HUES6 (cell line): ENCODE measurements at regions not wholly inside any gene's neighbourhood (a gene's known extent, or its start where the extent isn't known, plus 50 kb on each side); places are given as distances from the start of the nearest gene placed in this dataset.
"Not testable (repeated sequence)": the region's sequence is repeated elsewhere in the genome, so short reads cannot be mapped to it uniquely, and the experiment has no call there.

Source experiments
- H3K27ac ChIP-seq: 2 replicates; pipeline ENCODE4 v1.7.0; 2013; ENCODE audit warnings: low read depth, mild to moderate bottlenecking, low read length, inconsistent platforms
- H3K27me3 ChIP-seq: 2 replicates; pipeline ENCODE4 v1.6.1; 2013; ENCODE audit warnings: low read length; ENCODE audit not compliant: control insufficient read depth, insufficient read depth
- H3K36me3 ChIP-seq: 2 replicates; pipeline ENCODE4 v1.6.1; 2013; ENCODE audit warnings: low read length; ENCODE audit not compliant: control insufficient read depth, insufficient read depth
- H3K4me1 ChIP-seq: 2 replicates; pipeline ENCODE4 v1.6.1; 2013; ENCODE audit warnings: low read length; ENCODE audit not compliant: control insufficient read depth, insufficient read depth
- H3K4me3 ChIP-seq: 2 replicates; pipeline ENCODE4 v1.5.1; 2013; ENCODE audit warnings: low read depth, low read length
- H3K9ac ChIP-seq: one replicate; pipeline ENCODE4 v1.6.1; 2013; ENCODE audit warnings: mild to moderate bottlenecking, low read length
- H3K9me3 ChIP-seq: 2 replicates; pipeline ENCODE4 v1.6.1; 2013; ENCODE audit warnings: low read depth, low read length; ENCODE audit not compliant: control insufficient read depth, insufficient read depth

- H3K4me1 ChIP-seq, H3K9ac ChIP-seq, H3K27me3 ChIP-seq, H3K4me3 ChIP-seq, H3K36me3 ChIP-seq, H3K9me3 ChIP-seq, H3K27ac ChIP-seq: not testable (repeated sequence)
Observed at GRCh38 chr15:20194591-20195198, 346.9 kb downstream of the GOLGA6L6 start.

- not testable (repeated sequence) for H3K4me1 ChIP-seq, H3K36me3 ChIP-seq, H3K9ac ChIP-seq, H3K4me3 ChIP-seq, H3K27me3 ChIP-seq, H3K27ac ChIP-seq
- H3K9me3 ChIP-seq, result peaks cover 16% of the 10 kb centered on the region; the same call in 1 of the 2 replicates
Observed at GRCh38 chr15:20192982-20193929, 348.3 kb downstream of the GOLGA6L6 start.

- not testable (repeated sequence) for H3K36me3 ChIP-seq, H3K4me1 ChIP-seq
- peaks cover 28% of the 10 kb centered on the region; the same call in 1 of the 2 replicates for H3K9me3 ChIP-seq
Observed at GRCh38 chr15:20191508-20192125, 350.0 kb downstream of the GOLGA6L6 start.

GRCh38 chr15:20188611-20189010, 353.0 kb downstream of the GOLGA6L6 start:
- peaks cover 28% of the 10 kb centered on the region; the same call in 1 of the 2 replicates for H3K9me3 ChIP-seq
- H3K27me3 ChIP-seq, H3K9ac ChIP-seq, H3K36me3 ChIP-seq, H3K4me1 ChIP-seq, H3K4me3 ChIP-seq, H3K27ac ChIP-seq: not testable (repeated sequence)

More at GRCh38 chr15:20191508-20192125, 350.0 kb downstream of the GOLGA6L6 start:
- H3K9ac ChIP-seq, H3K4me3 ChIP-seq, H3K27ac ChIP-seq, H3K27me3 ChIP-seq: not testable (repeated sequence)

- not testable (repeated sequence) for H3K27ac ChIP-seq, H3K27me3 ChIP-seq, H3K9ac ChIP-seq, H3K4me3 ChIP-seq, H3K36me3 ChIP-seq, H3K4me1 ChIP-seq
- H3K9me3 ChIP-seq, result peaks cover 28% of the 10 kb centered on the region; the same call in 1 of the 2 replicates
Observed at GRCh38 chr15:20187370-20188355, 353.9 kb downstream of the GOLGA6L6 start.

- not testable (repeated sequence) for H3K4me3 ChIP-seq, H3K27me3 ChIP-seq, H3K4me1 ChIP-seq, H3K9ac ChIP-seq, H3K36me3 ChIP-seq, H3K27ac ChIP-seq
- H3K9me3 ChIP-seq, result peaks cover 20% of the 10 kb centered on the region; the same call in 1 of the 2 replicates
Observed at GRCh38 chr15:20184879-20185278, 356.7 kb downstream of the GOLGA6L6 start.

GRCh38 chr15:20168221-20168620, 373.4 kb downstream of the GOLGA6L6 start:
- not testable (repeated sequence) for H3K4me3 ChIP-seq, H3K4me1 ChIP-seq, H3K36me3 ChIP-seq, H3K9me3 ChIP-seq, H3K9ac ChIP-seq, H3K27me3 ChIP-seq, H3K27ac ChIP-seq

- not testable (repeated sequence) for H3K9ac ChIP-seq, H3K4me1 ChIP-seq, H3K4me3 ChIP-seq, H3K36me3 ChIP-seq, H3K27me3 ChIP-seq, H3K27ac ChIP-seq, H3K9me3 ChIP-seq
Observed at GRCh38 chr15:20153528-20153927, 388.1 kb downstream of the GOLGA6L6 start.

- not testable (repeated sequence) for H3K27ac ChIP-seq, H3K27me3 ChIP-seq, H3K4me3 ChIP-seq, H3K9me3 ChIP-seq, H3K4me1 ChIP-seq, H3K36me3 ChIP-seq, H3K9ac ChIP-seq
Observed at GRCh38 chr15:20148679-20149078, 392.9 kb downstream of the GOLGA6L6 start.

GRCh38 chr15:20148008-20148407, 393.6 kb downstream of the GOLGA6L6 start:
- H3K9me3 ChIP-seq, H3K4me3 ChIP-seq, H3K36me3 ChIP-seq: not testable (repeated sequence)

More at GRCh38 chr15:20148008-20148407, 393.6 kb downstream of the GOLGA6L6 start:
- not testable (repeated sequence) for H3K27me3 ChIP-seq, H3K4me1 ChIP-seq, H3K27ac ChIP-seq, H3K9ac ChIP-seq
